GM12873 (cell line): ENCODE measurements at regions not wholly inside any gene's neighbourhood (a gene's known extent, or its start where the extent isn't known, plus 50 kb on each side); places are given as distances from the start of the nearest gene placed in this dataset.

Experiments used
- CTCF ChIP-seq: IDR thresholded peaks from 2 replicates; pipeline ENCODE4 v1.5.1; 2012; ENCODE audit warnings: low read depth, mild to moderate bottlenecking, moderate library complexity, low read length, control low read depth; ENCODE audit not compliant: insufficient read depth; ENCODE audit errors: missing control alignments

GRCh38 chr13:37290716-37291505 is 185.4 kb upstream of the CSNK1A1L start:
- TF ChIP-seq CTCF = no peak

GRCh38 chr13:37289212-37289935 is 183.9 kb upstream of the CSNK1A1L start:
- no peak for TF ChIP-seq CTCF

GRCh38 chr13:37288057-37288720 is 182.7 kb upstream of the CSNK1A1L start:
- no peak for TF ChIP-seq CTCF

- TF ChIP-seq CTCF = no peak
These were observed 172.1 kb upstream of the CSNK1A1L start for GRCh38 chr13:37277435-37278144.

GRCh38 chr13:37277007-37277406 is 171.5 kb upstream of the CSNK1A1L start:
- no peak for TF ChIP-seq CTCF

- TF ChIP-seq CTCF = no peak
These were observed 169.4 kb upstream of the CSNK1A1L start for GRCh38 chr13:37274569-37275497.
